ENCODE measurements at regions not wholly inside any gene's neighbourhood (a gene's known extent, or its start where the extent isn't known, plus 50 kb on each side); places are given as distances from the start of the nearest gene placed in this dataset.
"Not testable (repeated sequence)": the region's sequence is repeated elsewhere in the genome, so short reads cannot be mapped to it uniquely, and the experiment has no call there.

DNA sequence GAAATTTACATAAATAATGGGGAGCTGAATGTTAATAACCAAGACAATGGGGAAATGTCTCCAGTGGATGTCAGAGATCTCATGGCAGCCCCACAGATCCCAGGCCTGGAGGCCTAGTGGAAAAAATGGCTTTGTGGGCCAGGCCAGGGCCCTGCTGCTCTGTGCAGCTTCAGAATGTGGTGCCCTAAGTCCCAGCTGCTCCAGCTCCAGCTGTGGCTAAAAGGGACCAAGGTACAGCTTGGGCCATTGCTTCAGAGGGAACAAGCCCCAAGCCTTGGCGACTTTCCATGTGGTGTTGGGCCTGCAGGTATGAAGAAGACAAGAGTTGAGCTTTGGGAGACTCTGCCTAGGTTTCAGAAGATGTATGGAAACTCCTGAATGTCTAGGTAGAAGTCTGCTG lies 658.2 kb downstream of the NUP35 start:
- no peak overlapping the region for H3K4me3 ChIP-seq (ENCODE audit: low read depth, low read length)
- H3K27ac ChIP-seq (ENCODE audit: low read depth, low read length) = no peak overlapping the region
- no peaks in the 10 kb centered on the region for H3K27me3 ChIP-seq (ENCODE audit: control insufficient read depth, insufficient read depth, low read length)
- peaks cover 1% of the 10 kb centered on the region for H3K9me3 ChIP-seq (ENCODE audit: control insufficient read depth, insufficient read depth, low read length)
- no peaks in the 10 kb centered on the region for H3K36me3 ChIP-seq (ENCODE audit: control insufficient read depth, insufficient read depth, low read length)
- no peaks in the 10 kb centered on the region for H3K4me1 ChIP-seq (ENCODE audit: control insufficient read depth, insufficient read depth, low read length)
- no peak overlapping the region for H3K9ac ChIP-seq (ENCODE audit: low read depth, low read length)

DNA sequence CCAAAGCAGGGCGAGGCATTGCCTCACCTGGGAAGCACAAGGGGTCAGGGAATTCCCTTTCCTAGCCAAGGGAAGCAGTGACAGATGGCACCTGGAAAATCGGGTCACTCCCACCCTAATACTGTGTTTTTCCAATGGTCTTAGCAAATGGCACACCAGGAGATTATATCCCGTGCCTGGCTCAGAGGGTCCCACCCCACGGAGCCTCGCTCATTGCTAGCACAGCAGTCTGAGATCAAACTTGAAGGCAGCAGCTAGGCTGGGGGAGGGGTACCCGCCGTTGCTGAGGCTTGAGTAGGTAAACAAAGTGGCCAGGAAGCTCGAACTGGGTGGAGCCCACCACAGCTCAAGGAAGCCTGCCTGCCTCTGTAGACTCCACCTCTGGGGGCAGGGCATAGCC lies 664.6 kb downstream of the NUP35 start:
- H3K27ac ChIP-seq (ENCODE audit: low read depth, low read length); H3K4me3 ChIP-seq (ENCODE audit: low read depth, low read length); H3K9ac ChIP-seq (ENCODE audit: low read depth, low read length); H3K27me3 ChIP-seq (ENCODE audit: control insufficient read depth, insufficient read depth, low read length); H3K4me1 ChIP-seq (ENCODE audit: control insufficient read depth, insufficient read depth, low read length); H3K36me3 ChIP-seq (ENCODE audit: control insufficient read depth, insufficient read depth, low read length): not testable (repeated sequence)
- peaks cover 19% of the 10 kb centered on the region for H3K9me3 ChIP-seq (ENCODE audit: control insufficient read depth, insufficient read depth, low read length)

GRCh38 chr2:183792165-183792924 lies 668.1 kb downstream of the NUP35 start:
- not testable (repeated sequence) for H3K27me3 ChIP-seq (ENCODE audit: control insufficient read depth, insufficient read depth, low read length); H3K9ac ChIP-seq (ENCODE audit: low read depth, low read length); H3K4me3 ChIP-seq (ENCODE audit: low read depth, low read length); H3K27ac ChIP-seq (ENCODE audit: low read depth, low read length); H3K4me1 ChIP-seq (ENCODE audit: control insufficient read depth, insufficient read depth, low read length); H3K36me3 ChIP-seq (ENCODE audit: control insufficient read depth, insufficient read depth, low read length)
- peaks cover 19% of the 10 kb centered on the region for H3K9me3 ChIP-seq (ENCODE audit: control insufficient read depth, insufficient read depth, low read length)

DNA sequence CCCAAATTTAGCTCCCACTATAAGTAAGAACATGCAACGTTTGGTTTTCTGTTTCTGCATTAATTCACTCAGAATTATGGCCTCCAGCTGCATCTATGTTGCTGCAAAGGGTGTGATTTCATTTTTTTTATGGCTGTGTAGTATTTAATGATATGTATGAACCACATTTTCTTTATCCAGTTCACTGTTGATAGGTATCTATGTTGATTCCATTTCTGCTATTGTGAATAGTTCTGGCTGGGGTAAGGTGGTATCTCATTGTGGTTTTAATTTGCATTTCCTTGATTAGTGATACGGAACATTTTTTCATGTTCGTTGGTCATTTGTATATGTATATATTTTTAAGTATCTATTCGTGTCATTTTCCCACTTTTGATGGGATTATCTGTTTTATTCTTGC lies 674.3 kb downstream of the NUP35 start:
- H3K9ac ChIP-seq (ENCODE audit: low read depth, low read length) = no peak overlapping the region
- no peak overlapping the region for H3K4me3 ChIP-seq (ENCODE audit: low read depth, low read length)
- no peaks in the 10 kb centered on the region for H3K27me3 ChIP-seq (ENCODE audit: control insufficient read depth, insufficient read depth, low read length)
- no peaks in the 10 kb centered on the region for H3K4me1 ChIP-seq (ENCODE audit: control insufficient read depth, insufficient read depth, low read length)
- no peaks in the 10 kb centered on the region for H3K36me3 ChIP-seq (ENCODE audit: control insufficient read depth, insufficient read depth, low read length)
- no peak overlapping the region for H3K27ac ChIP-seq (ENCODE audit: low read depth, low read length)
- peaks cover 4% of the 10 kb centered on the region for H3K9me3 ChIP-seq (ENCODE audit: control insufficient read depth, insufficient read depth, low read length)

- Histone ChIP-seq H3K4me1 (ENCODE audit: control insufficient read depth, insufficient read depth, low read length) (no peaks in the 10 kb centered on the region), H3K9ac (ENCODE audit: low read depth, low read length) (no peak overlapping the region), H3K27ac (ENCODE audit: low read depth, low read length) (no peak overlapping the region), H3K4me3 (ENCODE audit: low read depth, low read length) (no peak overlapping the region), H3K9me3 (ENCODE audit: control insufficient read depth, insufficient read depth, low read length) (peaks cover 4% of the 10 kb centered on the region), H3K27me3 (ENCODE audit: control insufficient read depth, insufficient read depth, low read length) (no peaks in the 10 kb centered on the region), H3K36me3 (ENCODE audit: control insufficient read depth, insufficient read depth, low read length) (no peaks in the 10 kb centered on the region)
Observed at GRCh38 chr2:183799761-183800160, 675.5 kb downstream of the NUP35 start.

DNA sequence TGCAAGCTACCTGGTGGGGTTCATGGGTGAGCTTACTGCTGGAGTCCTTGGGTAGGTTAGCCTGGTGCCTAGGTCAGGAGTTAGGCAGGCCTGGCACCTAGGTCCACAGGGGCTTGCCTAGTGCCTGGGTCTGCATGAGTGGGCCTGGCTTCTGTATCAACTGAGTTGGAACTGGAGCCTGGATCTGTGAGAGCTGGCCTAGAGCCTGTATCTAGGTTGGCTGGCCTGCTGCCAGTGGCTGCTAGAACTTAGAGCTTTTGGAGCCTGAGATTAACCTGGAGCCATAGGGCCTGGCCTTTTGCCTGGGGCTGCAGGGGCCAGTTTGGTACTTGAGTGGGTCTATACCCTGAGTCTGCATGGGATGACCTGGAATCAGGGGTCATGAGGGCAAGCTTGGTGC lies 679.4 kb downstream of the NUP35 start:
- Histone ChIP-seq H3K9me3 (ENCODE audit: control insufficient read depth, insufficient read depth, low read length) (peaks cover 4% of the 10 kb centered on the region), H3K36me3 (ENCODE audit: control insufficient read depth, insufficient read depth, low read length) (no peaks in the 10 kb centered on the region), H3K27me3 (ENCODE audit: control insufficient read depth, insufficient read depth, low read length) (no peaks in the 10 kb centered on the region), H3K4me3 (ENCODE audit: low read depth, low read length) (no peak overlapping the region), H3K4me1 (ENCODE audit: control insufficient read depth, insufficient read depth, low read length) (no peaks in the 10 kb centered on the region), H3K27ac (ENCODE audit: low read depth, low read length) (no peak overlapping the region), H3K9ac (ENCODE audit: low read depth, low read length) (no peak overlapping the region)

- H3K9ac ChIP-seq (ENCODE audit: low read depth, low read length) = no peak overlapping the region
- no peaks in the 10 kb centered on the region for H3K36me3 ChIP-seq (ENCODE audit: control insufficient read depth, insufficient read depth, low read length)
- no peaks in the 10 kb centered on the region for H3K4me1 ChIP-seq (ENCODE audit: control insufficient read depth, insufficient read depth, low read length)
- no peaks in the 10 kb centered on the region for H3K27me3 ChIP-seq (ENCODE audit: control insufficient read depth, insufficient read depth, low read length)
- no peaks in the 10 kb centered on the region; the same call in 1 of the 2 replicates for H3K9me3 ChIP-seq (ENCODE audit: control insufficient read depth, insufficient read depth, low read length)
- no peak overlapping the region for H3K4me3 ChIP-seq (ENCODE audit: low read depth, low read length)
- H3K27ac ChIP-seq (ENCODE audit: low read depth, low read length) = no peak overlapping the region
Observed at GRCh38 chr2:183807870-183808269, 683.6 kb downstream of the NUP35 start.

DNA sequence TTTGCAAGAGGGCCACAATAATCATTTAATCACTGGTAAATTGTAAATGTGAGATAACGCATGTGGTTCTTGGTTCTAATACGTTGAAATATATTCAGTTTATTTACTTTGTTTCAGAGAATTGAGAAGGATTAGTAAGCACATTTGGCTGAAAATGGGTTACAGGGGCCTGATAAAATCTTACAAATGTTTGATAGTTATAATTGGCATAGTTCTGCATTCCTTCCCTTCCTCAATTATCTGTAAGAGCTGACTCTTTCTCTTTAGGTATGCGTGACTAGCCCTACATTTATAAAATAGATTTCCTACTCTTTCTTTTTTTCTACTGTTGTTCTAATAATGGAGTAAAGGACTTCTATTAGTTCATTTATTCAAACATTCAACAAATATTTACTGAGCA lies 685.2 kb downstream of the NUP35 start:
- H3K36me3 ChIP-seq (ENCODE audit: control insufficient read depth, insufficient read depth, low read length) = no peaks in the 10 kb centered on the region
- H3K9ac ChIP-seq (ENCODE audit: low read depth, low read length) = no peak overlapping the region
- H3K4me3 ChIP-seq (ENCODE audit: low read depth, low read length) = no peak overlapping the region
- H3K27ac ChIP-seq (ENCODE audit: low read depth, low read length) = no peak overlapping the region
- H3K4me1 ChIP-seq (ENCODE audit: control insufficient read depth, insufficient read depth, low read length) = no peaks in the 10 kb centered on the region
- H3K9me3 ChIP-seq (ENCODE audit: control insufficient read depth, insufficient read depth, low read length) = no peaks in the 10 kb centered on the region
- H3K27me3 ChIP-seq (ENCODE audit: control insufficient read depth, insufficient read depth, low read length) = no peaks in the 10 kb centered on the region

- Histone ChIP-seq H3K4me1 (ENCODE audit: control insufficient read depth, insufficient read depth, low read length) (no peaks in the 10 kb centered on the region), H3K27me3 (ENCODE audit: control insufficient read depth, insufficient read depth, low read length) (no peaks in the 10 kb centered on the region), H3K4me3 (ENCODE audit: low read depth, low read length) (no peak overlapping the region), H3K36me3 (ENCODE audit: control insufficient read depth, insufficient read depth, low read length) (no peaks in the 10 kb centered on the region), H3K9ac (ENCODE audit: low read depth, low read length) (no peak overlapping the region), H3K9me3 (ENCODE audit: control insufficient read depth, insufficient read depth, low read length) (no peaks in the 10 kb centered on the region), H3K27ac (ENCODE audit: low read depth, low read length) (no peak overlapping the region)
Observed at GRCh38 chr2:183811281-183811680, 687.0 kb downstream of the NUP35 start.

DNA sequence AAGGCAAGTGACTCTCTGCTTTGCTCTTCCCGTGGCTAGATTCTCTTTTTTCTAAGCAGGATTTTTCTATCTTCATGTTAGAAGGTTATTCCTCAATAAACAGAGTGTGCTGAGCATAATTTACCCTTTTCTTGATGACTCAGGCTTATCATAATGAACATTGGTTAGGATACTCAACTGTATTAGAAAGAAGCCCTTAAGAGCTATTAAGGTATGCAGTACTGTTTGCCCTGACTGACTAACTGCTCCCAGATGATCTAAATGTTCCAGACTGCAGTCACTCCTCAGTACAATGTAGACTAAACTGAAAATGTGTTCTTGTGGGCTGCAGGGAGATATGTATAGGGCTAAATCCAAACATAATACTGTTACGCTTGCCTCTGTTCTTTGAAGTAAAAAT lies 687.8 kb downstream of the NUP35 start:
- no peak overlapping the region for H3K9ac ChIP-seq (ENCODE audit: low read depth, low read length)

DNA sequence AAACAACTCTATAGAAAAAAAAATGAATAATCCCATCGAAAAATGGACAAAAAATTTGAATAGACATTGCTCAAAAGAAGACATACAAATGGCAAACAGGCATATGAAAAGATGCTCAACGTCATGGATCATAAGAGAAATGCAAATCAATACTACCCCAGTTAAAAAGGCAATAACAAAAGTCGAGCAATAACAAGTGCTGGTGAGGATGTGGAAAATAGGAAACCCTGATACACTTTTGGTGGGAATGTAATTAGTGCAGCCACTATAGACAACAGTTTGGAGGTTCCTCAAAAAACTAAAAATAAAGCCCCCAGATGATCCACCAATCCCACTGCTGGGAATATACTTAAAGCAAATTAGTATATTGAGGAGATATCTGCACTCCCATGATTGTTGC lies 701.5 kb downstream of the NUP35 start:
- no peak overlapping the region for H3K27ac ChIP-seq (ENCODE audit: low read depth, low read length)
- H3K27me3 ChIP-seq (ENCODE audit: control insufficient read depth, insufficient read depth, low read length) = no peaks in the 10 kb centered on the region
- no peaks in the 10 kb centered on the region for H3K9me3 ChIP-seq (ENCODE audit: control insufficient read depth, insufficient read depth, low read length)
- no peak overlapping the region for H3K4me3 ChIP-seq (ENCODE audit: low read depth, low read length)
- no peaks in the 10 kb centered on the region for H3K4me1 ChIP-seq (ENCODE audit: control insufficient read depth, insufficient read depth, low read length)
- no peaks in the 10 kb centered on the region for H3K36me3 ChIP-seq (ENCODE audit: control insufficient read depth, insufficient read depth, low read length)
- no peak overlapping the region for H3K9ac ChIP-seq (ENCODE audit: low read depth, low read length)

More for the DNA sequence above, 687.8 kb downstream of the NUP35 start:
- no peaks in the 10 kb centered on the region for H3K4me1 ChIP-seq (ENCODE audit: control insufficient read depth, insufficient read depth, low read length)
- H3K4me3 ChIP-seq (ENCODE audit: low read depth, low read length) = no peak overlapping the region
- no peaks in the 10 kb centered on the region for H3K9me3 ChIP-seq (ENCODE audit: control insufficient read depth, insufficient read depth, low read length)
- H3K36me3 ChIP-seq (ENCODE audit: control insufficient read depth, insufficient read depth, low read length) = no peaks in the 10 kb centered on the region
- H3K27ac ChIP-seq (ENCODE audit: low read depth, low read length) = no peak overlapping the region
- H3K27me3 ChIP-seq (ENCODE audit: control insufficient read depth, insufficient read depth, low read length) = no peaks in the 10 kb centered on the region

Data from HUES48 (cell line).